ENCODE measurements at regions not wholly inside any gene's neighbourhood (a gene's known extent, or its start where the extent isn't known, plus 50 kb on each side); places are given as distances from the start of the nearest gene placed in this dataset.

- no peaks in the 10 kb centered on the region for H3K36me3 Mint-ChIP-seq (ENCODE audit: low read depth)
- ChIA-PET CTCF (no interaction called here), POLR2A (no interaction called here)
These were observed 143.4 kb upstream of the CST7 start for GRCh38 chr20:24805456-24806238.

GRCh38 chr20:24806705-24807676 is 142.1 kb upstream of the CST7 start:
- no peak overlapping the region for H3K27ac Mint-ChIP-seq
- ChIA-PET POLR2A (no interaction called here), CTCF (no interaction called here)
- no peaks in the 10 kb centered on the region for H3K36me3 Mint-ChIP-seq (ENCODE audit: low read depth)
- no peak overlapping the region for H3K4me3 Mint-ChIP-seq
- intact Hi-C loops (cut with micrococcal nuclease) = no loop called here
- ATAC-seq (ENCODE audit: low read depth) (no peak), DNase-seq (no peak)
- H3K9me3 Mint-ChIP-seq = no peaks in the 10 kb centered on the region
- no peaks in the 10 kb centered on the region for H3K4me1 Mint-ChIP-seq
- no peak for TF ChIP-seq CTCF (IDR thresholded peaks at IDR 0.05)
- H3K27me3 Mint-ChIP-seq = peaks cover 11% of the 10 kb centered on the region

More at GRCh38 chr20:24805456-24806238, 143.4 kb upstream of the CST7 start:
- H3K27me3 Mint-ChIP-seq = peaks cover 11% of the 10 kb centered on the region
- intact Hi-C loops (cut with micrococcal nuclease) = no loop called here
- H3K27ac Mint-ChIP-seq = no peak overlapping the region
- no peaks in the 10 kb centered on the region for H3K4me1 Mint-ChIP-seq
- TF ChIP-seq CTCF (IDR thresholded peaks at IDR 0.05) = no peak
- no peak for DNase-seq
- no peak overlapping the region for H3K4me3 Mint-ChIP-seq
- ATAC-seq (ENCODE audit: low read depth) = no peak
- no peaks in the 10 kb centered on the region for H3K9me3 Mint-ChIP-seq

- H3K27ac Mint-ChIP-seq = no peak overlapping the region
- ATAC-seq (ENCODE audit: low read depth) (no peak), DNase-seq (no peak)
- H3K27me3 Mint-ChIP-seq = peaks cover 9% of the 10 kb centered on the region
- TF ChIP-seq CTCF (IDR thresholded peaks at IDR 0.05) = no peak
- no peak overlapping the region for H3K4me3 Mint-ChIP-seq
- no peaks in the 10 kb centered on the region for H3K36me3 Mint-ChIP-seq (ENCODE audit: low read depth)
- H3K4me1 Mint-ChIP-seq = no peaks in the 10 kb centered on the region
- POLR2A ChIA-PET = no interaction called here
- H3K9me3 Mint-ChIP-seq = no peaks in the 10 kb centered on the region
- CTCF ChIA-PET = no interaction called here
- intact Hi-C loops (cut with micrococcal nuclease) = no loop called here
These were observed 140.5 kb upstream of the CST7 start for GRCh38 chr20:24808616-24809015.

- H3K27ac Mint-ChIP-seq = no peak overlapping the region
- POLR2A ChIA-PET = no interaction called here
- no peaks in the 10 kb centered on the region for H3K9me3 Mint-ChIP-seq
- no peaks in the 10 kb centered on the region for H3K4me1 Mint-ChIP-seq
- no peak overlapping the region for H3K4me3 Mint-ChIP-seq
- no peaks in the 10 kb centered on the region for H3K36me3 Mint-ChIP-seq (ENCODE audit: low read depth)
- intact Hi-C loops (cut with micrococcal nuclease) = no loop called here
- CTCF ChIA-PET = no interaction called here
- TF ChIP-seq CTCF (IDR thresholded peaks at IDR 0.05) = no peak
- DNase-seq = no peak
- peaks cover 12% of the 10 kb centered on the region for H3K27me3 Mint-ChIP-seq
- ATAC-seq (ENCODE audit: low read depth) = no peak
These were observed 139.5 kb upstream of the CST7 start for GRCh38 chr20:24809606-24810005.
